ENCODE measurements at regions not wholly inside any gene's neighbourhood (a gene's known extent, or its start where the extent isn't known, plus 50 kb on each side); places are given as distances from the start of the nearest gene placed in this dataset.

DNA sequence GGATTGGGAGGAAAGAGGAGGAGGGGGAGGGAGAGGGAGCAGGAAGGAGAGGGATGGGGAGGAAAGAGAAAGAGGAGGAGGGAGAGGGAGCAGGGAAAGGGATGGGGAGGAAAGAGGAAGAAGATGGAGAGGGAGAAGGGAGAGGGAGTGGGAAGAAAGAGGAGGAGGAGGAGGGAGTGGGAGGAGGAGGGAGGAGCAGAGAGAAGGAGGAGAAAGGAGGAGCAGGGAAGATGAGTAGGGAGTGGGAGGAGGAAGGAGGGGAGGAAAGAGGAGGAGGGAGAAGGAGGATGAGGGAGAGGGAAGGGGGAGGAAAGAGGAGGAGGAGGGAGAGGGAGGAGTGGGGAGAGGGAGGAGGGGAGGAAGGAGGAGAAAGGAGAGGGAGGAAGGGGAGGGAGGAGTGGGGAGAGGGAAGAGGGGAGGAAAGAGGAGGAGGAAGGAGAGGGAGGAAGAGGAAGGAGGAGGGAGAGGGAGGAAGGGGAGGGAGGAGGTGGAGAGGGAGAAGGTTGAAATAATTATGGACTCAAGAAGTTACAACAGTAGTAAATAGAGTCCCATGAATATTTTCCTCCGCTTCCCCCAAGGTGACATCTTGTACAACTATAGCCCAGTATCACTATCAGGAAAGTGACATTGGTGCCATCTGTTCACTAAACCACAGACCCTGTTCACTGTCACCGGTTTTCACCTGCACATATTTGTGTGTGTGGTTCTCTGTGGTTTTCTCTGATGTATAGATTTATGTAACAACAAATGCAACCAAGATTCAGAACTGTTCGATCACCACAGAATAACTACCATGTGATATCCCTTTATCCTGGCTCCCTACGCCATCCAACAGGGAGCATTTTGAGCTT, 325.3 kb upstream of the EEF2KMT start:
- H3K27me3 ChIP-seq = no peaks in the 10 kb centered on the region
- H3K4me3 ChIP-seq = no peak overlapping the region
- no peaks in the 10 kb centered on the region for H3K4me1 ChIP-seq
- no peak for ATAC-seq
- no peak overlapping the region for H3K27ac ChIP-seq
- no peaks in the 10 kb centered on the region for H3K9me3 ChIP-seq
- intact Hi-C loops (cut with DNase I; ENCODE audit: low total_unique reads) (no loop called here), in situ Hi-C loops (cut with MboI; ENCODE audit: low sequenced_read_pairs in 4 of 4) (no loop called here)
- DNase-seq = no peak
- no peaks in the 10 kb centered on the region for H3K36me3 ChIP-seq
- no peak for TF ChIP-seq POLR2A (IDR thresholded peaks at IDR 0.05)
- TF ChIP-seq, protein P1, sequence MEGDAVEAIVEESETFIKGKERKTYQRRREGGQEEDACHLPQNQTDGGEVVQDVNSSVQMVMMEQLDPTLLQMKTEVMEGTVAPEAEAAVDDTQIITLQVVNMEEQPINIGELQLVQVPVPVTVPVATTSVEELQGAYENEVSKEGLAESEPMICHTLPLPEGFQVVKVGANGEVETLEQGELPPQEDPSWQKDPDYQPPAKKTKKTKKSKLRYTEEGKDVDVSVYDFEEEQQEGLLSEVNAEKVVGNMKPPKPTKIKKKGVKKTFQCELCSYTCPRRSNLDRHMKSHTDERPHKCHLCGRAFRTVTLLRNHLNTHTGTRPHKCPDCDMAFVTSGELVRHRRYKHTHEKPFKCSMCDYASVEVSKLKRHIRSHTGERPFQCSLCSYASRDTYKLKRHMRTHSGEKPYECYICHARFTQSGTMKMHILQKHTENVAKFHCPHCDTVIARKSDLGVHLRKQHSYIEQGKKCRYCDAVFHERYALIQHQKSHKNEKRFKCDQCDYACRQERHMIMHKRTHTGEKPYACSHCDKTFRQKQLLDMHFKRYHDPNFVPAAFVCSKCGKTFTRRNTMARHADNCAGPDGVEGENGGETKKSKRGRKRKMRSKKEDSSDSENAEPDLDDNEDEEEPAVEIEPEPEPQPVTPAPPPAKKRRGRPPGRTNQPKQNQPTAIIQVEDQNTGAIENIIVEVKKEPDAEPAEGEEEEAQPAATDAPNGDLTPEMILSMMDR (IDR thresholded peaks at IDR 0.05 in 4 of 5, conservative IDR thresholded peaks at IDR 0.05 in 1 of 5) = no peak

DNA sequence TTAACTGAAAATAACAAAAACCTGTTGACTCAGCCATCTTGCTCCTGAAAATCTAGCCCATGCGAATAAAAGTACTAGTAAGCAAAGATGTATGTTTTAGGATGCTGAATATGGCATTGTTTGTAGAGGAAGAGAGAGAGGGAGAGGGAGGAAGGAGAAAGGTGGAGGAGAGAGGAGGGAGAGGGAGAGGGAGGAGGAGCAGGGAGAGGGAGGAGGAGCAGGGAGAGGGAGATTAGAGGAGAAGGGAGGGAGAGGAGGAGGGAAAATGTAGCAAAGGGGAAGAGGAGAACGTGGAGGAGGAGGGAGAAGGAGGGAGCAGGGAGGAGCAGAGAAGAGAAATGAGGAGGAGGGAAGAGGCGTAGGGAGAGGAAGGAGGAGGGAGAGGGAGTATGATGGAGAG, 324.5 kb upstream of the EEF2KMT start:
- intact Hi-C loops (cut with DNase I; ENCODE audit: low total_unique reads) = no loop called here
- Histone ChIP-seq H3K36me3 (no peaks in the 10 kb centered on the region), H3K27ac (no peak overlapping the region), H3K4me1 (no peaks in the 10 kb centered on the region), H3K27me3 (no peaks in the 10 kb centered on the region), H3K4me3 (no peak overlapping the region), H3K9me3 (no peaks in the 10 kb centered on the region)
- TF ChIP-seq POLR2A (IDR thresholded peaks at IDR 0.05) = no peak
- TF ChIP-seq, protein P1 (IDR thresholded peaks at IDR 0.05 in 4 of 5, conservative IDR thresholded peaks at IDR 0.05 in 1 of 5) = no peak
- DNase-seq (no peak), ATAC-seq (no peak)
- in situ Hi-C loops (cut with MboI; ENCODE audit: low sequenced_read_pairs in 4 of 4) = no loop called here

DNA sequence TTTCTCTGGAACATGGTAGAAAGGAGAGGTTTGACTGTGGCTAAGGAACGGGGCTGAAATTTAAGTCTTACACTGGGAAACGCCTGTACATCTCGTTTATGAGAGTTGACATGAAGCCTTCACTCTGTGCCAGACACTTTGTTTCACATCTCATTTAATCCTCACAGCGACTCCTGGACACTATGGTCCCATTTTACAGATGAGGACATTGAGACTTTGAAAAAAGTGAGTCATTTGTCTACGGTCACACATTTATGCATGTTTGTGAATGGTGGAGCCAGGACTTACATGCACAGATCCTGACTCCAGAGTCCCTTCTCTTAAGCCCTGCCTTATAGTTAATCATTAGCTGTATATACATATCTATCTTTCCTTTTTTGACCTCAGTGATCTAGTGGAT, 318.4 kb upstream of the EEF2KMT start:
- TF ChIP-seq POLR2A (IDR thresholded peaks at IDR 0.05) = no peak
- DNase-seq = no peak
- Histone ChIP-seq H3K4me1 (no peaks in the 10 kb centered on the region), H3K27me3 (no peaks in the 10 kb centered on the region), H3K36me3 (no peaks in the 10 kb centered on the region), H3K27ac (no peak overlapping the region), H3K4me3 (no peak overlapping the region), H3K9me3 (no peaks in the 10 kb centered on the region)
- in situ Hi-C loops (cut with MboI; ENCODE audit: low sequenced_read_pairs in 4 of 4) (no loop called here), intact Hi-C loops (cut with DNase I; ENCODE audit: low total_unique reads) (no loop called here)
- no peak for ATAC-seq

DNA sequence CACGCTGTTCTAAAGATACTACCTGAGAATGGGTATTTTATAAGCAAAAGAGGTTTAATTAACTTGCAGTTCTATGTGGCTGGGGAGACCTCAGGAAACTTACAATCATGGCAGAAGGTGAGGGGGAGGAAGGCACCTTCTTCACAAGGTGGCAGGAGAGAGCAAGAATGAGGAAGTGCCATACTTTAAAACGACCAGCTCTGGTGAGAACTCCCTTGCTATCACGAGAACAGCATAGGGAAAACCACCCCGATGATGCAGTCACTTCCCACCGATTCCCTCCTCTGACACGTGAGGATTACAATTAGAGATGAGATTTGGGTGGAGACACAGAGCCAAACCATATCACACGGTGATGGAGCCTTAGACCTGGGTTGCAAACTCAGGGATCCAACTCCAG, 317.5 kb upstream of the EEF2KMT start:
- in situ Hi-C loops (cut with MboI; ENCODE audit: low sequenced_read_pairs in 4 of 4) = no loop called here

DNA sequence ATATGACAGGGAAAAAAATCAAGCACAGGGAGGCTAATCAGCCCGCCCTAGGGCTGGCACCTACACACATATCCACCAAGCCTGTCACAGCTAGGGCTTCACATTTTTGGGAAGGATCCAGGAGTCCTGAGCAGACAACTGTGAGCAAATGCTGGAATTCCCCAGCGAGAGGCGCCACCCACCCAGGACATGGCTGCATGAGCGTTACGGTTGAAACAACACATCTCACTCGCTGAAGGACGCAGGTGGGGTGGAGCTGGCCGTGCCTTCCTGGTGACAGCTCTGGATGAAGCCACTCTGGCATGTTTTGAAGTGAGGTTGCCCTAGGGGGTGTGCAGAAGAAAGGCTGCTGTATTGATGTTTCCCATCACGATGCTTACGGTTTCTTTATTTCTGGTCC, 315.1 kb upstream of the EEF2KMT start:
- Histone ChIP-seq H3K4me1 (no peaks in the 10 kb centered on the region), H3K27ac (no peak overlapping the region), H3K27me3 (no peaks in the 10 kb centered on the region), H3K4me3 (no peak overlapping the region), H3K36me3 (no peaks in the 10 kb centered on the region), H3K9me3 (no peaks in the 10 kb centered on the region)
- TF ChIP-seq, protein P1 (IDR thresholded peaks at IDR 0.05 in 4 of 5, conservative IDR thresholded peaks at IDR 0.05 in 1 of 5) = no peak
- no peak for TF ChIP-seq POLR2A (IDR thresholded peaks at IDR 0.05)
- intact Hi-C loops (cut with DNase I; ENCODE audit: low total_unique reads) (no loop called here), in situ Hi-C loops (cut with MboI; ENCODE audit: low sequenced_read_pairs in 4 of 4) (no loop called here)
- ATAC-seq (no peak), DNase-seq (no peak)

More for the DNA sequence above, 317.5 kb upstream of the EEF2KMT start:
- H3K27ac ChIP-seq = no peak overlapping the region
- intact Hi-C loops (cut with DNase I; ENCODE audit: low total_unique reads) = no loop called here
- H3K4me1 ChIP-seq = no peaks in the 10 kb centered on the region
- no peaks in the 10 kb centered on the region for H3K36me3 ChIP-seq
- H3K27me3 ChIP-seq = no peaks in the 10 kb centered on the region
- TF ChIP-seq POLR2A (IDR thresholded peaks at IDR 0.05) = no peak
- TF ChIP-seq, protein P1 (IDR thresholded peaks at IDR 0.05 in 4 of 5, conservative IDR thresholded peaks at IDR 0.05 in 1 of 5) = no peak
- H3K9me3 ChIP-seq = no peaks in the 10 kb centered on the region
- DNase-seq = no peak
- no peak for ATAC-seq
- no peak overlapping the region for H3K4me3 ChIP-seq
